NCI-H1105 treated with DMSO at 0.1 percent for 48 hours (cell line): ENCODE measurements at regions not wholly inside any gene's neighbourhood (a gene's known extent, or its start where the extent isn't known, plus 50 kb on each side); places are given as distances from the start of the nearest gene placed in this dataset.
"Not testable (repeated sequence)": the region's sequence is repeated elsewhere in the genome, so short reads cannot be mapped to it uniquely, and the experiment has no call there.

Experiments used
- DNase-seq: peaks from one replicate; lab custom pipeline; 2025; lab: John Stamatoyannopoulos, UW

DNA sequence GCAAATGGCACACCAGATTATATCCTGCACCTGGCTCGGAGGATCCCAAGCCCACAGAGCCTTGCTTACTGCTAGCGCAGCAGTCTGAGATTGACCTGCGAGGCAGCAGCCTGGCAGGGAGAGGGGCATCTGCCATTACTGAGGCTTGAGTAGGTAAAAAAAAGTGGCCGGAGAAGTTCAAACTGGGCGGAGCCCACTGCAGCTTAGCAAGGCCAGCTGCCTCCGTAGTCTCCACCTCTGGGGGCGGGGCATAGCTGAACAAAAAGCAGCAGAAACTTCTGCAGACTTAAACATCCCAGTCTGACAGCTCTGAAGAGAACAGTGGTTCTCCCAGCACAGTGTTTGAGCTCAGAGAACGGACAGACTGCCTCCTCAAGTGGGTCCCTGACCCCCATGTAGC lies 85.4 kb upstream of the TMEM170B start:
- not testable (repeated sequence) for DNase-seq

DNA sequence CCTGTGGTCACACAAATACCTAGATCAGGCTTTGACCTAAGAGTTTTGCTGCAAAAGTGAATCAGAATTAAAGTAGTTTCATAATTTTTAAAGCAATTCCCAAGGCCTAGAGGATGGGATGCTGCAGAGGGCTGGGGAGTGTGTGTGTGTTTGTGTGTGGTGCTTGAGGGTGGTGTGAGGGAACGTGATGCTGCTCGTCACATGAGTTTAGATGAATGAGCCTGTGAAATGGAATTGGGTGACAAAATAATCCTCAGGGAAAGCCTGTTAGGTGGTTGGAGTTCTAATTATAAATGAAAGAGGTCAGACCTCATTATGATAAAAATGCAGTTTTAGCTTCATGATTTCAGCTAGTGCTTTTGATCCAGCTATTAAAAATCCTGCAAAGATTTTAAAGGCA lies 87.5 kb upstream of the TMEM170B start:
- DNase-seq: no peak

GRCh38 chr6:11449408-11449807 lies 88.1 kb upstream of the TMEM170B start:
- DNase-seq: no peak

GRCh38 chr6:11448038-11448437 lies 89.5 kb upstream of the TMEM170B start:
- DNase-seq: no peak

- no peak for DNase-seq
Observed at GRCh38 chr6:11447265-11447664, 90.3 kb upstream of the TMEM170B start.

GRCh38 chr6:11445146-11445545 lies 92.4 kb upstream of the TMEM170B start:
- no peak for DNase-seq

GRCh38 chr6:11443125-11443524 lies 94.4 kb upstream of the TMEM170B start:
- not testable (repeated sequence) for DNase-seq

GRCh38 chr6:11442495-11442894 lies 95.1 kb upstream of the TMEM170B start:
- DNase-seq: no peak

GRCh38 chr6:11439876-11440275 lies 97.7 kb upstream of the TMEM170B start:
- no peak for DNase-seq

DNA sequence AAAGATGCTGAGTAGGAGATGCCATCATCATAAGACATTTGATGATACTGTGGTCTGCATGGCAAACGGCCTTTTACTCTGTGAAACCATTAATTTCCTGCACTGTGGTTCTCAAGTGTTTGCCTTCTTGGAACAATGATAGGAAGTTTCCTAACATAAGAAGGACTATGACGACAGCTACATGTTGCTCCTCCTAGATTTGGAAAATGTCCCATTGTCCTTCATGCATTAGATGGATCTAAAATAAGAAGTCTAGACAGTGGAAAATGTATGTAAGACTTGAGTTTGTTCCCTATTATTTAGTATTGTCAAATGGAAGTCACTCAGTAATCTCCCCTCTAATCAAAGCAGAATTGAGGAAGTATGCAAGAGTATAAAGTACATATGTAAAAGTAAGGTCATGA lies 98.5 kb upstream of the TMEM170B start:
- DNase-seq: no peak

DNA sequence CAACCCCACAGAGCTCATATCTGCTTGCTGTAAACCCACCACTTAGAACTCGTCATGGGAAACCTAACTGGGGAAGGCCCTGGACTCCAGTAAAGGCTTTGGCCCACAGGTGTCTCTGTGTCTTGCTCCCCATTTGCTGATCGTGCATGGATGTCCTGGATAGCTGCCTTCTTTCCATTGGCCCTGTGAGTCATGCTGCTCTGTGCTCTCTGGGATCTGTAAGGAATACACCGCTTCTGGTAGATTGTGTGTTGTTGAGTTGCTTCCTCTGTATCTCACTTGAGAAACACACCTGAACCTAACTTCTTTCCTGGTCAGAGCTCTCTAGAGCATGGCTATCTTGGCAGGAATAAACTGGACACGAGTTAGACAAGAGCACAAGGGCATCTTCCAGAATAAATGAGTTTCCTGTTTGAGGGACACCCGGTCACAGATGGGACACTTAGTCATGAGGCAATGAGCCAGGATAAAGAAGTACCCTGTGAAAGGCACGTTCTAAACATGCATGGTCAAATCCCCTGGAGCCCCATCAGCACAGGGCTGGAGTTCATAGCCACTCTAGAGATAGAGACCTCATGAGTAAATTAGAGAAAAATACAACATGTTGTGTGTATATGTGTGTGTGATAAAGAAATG lies 99.6 kb upstream of the TMEM170B start:
- no peak for DNase-seq

GRCh38 chr6:11436508-11437096 lies 100.9 kb upstream of the TMEM170B start:
- DNase-seq: no peak

DNA sequence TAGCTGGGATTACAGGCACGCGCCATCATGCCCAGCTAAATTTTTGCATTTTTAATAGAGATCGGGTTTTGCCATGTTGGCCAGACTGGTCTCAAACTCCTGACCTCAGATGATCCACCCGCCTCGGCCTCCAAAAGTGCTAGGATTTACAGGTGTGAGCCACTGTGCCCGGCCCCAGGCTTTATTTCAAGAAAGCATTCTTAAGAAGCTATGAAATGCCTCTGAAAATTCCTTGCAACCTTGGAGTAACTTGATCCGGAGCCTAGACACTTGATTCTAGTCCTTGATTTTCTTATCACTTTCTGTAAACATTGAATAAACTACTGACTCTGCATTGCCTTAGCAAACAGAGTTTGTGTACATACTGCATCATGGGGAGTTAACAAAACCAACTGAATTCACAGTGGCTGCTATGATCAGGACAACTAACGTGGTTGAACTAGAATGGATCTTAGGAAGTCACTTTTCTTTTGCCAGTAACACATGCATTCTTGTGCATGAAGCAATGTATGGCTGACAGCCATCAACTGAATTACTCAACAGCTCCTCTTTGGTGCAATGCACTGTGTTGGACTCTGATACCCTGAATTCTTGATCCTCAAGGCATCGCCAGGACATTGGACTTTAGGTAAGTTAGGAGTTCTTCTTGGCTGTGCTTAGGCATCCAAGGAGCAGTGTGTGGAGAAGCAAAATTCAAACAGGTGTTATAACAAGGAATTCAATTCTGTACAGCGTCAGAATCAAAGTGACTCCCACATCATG lies 102.8 kb upstream of the TMEM170B start:
- DNase-seq: no peak

GRCh38 chr6:11433860-11434259 lies 103.7 kb upstream of the TMEM170B start:
- no peak for DNase-seq

- no peak for DNase-seq
Observed at GRCh38 chr6:11432713-11433450, 104.7 kb upstream of the TMEM170B start.

DNA sequence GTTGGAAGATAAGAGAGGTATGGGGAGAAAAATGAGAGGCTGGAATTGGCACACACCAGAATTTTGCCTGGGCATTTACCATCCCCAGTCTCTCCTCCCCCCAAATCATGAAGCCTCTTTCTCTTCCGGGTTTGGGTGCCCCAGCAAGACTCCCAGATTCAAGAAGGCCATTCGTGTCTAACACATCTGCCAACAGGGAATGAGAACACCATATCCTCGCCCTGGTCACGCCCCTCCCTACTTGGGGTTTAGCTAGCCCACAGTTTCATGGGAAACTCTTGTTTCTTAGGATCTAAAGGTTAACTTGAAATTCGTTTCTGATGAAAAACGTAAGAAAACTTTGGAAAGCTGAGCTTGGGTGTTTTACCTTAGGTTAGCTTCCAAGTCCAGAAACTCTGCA lies 105.5 kb upstream of the TMEM170B start:
- DNase-seq: no peak

DNA sequence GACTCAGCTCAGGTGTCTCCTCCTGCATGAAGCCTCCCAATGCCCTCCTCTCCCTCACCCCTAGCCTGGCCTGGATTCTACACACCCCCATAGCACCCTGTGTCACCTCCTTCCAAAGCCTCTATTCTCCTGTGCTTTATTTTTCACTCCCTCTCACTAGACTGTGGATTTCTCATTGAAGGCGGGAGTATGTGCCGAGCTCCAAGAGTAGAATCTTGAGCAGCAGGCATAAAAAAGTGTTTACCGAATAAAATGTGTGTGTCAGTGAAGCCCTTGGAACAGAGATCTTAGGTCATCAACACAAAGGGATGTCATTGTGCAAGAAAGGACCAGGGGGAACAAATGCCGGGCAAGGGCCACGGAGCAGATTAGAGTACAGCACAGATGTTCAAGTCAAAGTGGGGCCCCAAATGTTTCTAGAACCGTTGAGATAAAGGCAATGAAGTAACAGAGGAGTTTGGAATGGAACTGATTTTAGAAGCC lies 106.1 kb upstream of the TMEM170B start:
- no peak for DNase-seq

DNA sequence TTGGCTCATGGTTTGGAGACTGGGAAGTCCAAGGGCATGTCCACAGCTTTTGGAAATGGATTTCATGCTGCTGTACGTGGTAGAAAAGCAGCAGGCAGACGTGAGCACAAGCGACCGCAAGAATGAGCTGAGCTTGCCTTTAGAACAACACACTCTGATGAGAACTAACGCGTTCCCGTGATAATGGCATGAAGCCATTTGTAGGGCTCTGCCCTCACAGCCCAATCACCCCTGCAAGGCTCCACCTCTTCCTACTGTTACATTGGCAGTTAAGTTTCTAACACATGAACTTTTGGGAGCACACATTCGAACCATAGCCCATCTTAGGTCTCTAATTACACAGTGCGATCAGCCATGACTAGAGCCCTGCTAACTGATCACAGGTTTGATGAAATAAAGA lies 107.5 kb upstream of the TMEM170B start:
- no peak for DNase-seq

GRCh38 chr6:11429577-11429976 lies 108.0 kb upstream of the TMEM170B start:
- no peak for DNase-seq

DNA sequence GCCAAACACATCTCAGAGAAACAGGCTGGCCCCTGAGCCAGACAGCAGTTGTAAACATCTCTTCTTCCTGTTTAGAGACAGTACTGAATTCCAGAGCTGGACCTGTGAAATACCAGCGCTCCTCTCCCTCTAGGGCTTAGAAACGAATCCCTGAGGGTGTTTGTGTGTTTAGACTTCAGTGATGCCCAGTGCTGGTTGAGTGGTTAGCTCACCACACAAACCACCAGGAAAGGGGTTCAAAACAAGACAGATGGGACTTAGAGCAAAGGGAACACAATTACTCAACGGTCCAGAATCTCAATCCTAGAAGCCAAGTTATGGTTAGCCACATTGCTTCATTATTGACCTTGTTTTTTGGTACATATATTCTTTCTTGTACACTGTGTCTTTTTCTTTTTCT lies 108.7 kb upstream of the TMEM170B start:
- no peak for DNase-seq

- no peak for DNase-seq
Observed at GRCh38 chr6:11428371-11428770, 109.2 kb upstream of the TMEM170B start.

DNA sequence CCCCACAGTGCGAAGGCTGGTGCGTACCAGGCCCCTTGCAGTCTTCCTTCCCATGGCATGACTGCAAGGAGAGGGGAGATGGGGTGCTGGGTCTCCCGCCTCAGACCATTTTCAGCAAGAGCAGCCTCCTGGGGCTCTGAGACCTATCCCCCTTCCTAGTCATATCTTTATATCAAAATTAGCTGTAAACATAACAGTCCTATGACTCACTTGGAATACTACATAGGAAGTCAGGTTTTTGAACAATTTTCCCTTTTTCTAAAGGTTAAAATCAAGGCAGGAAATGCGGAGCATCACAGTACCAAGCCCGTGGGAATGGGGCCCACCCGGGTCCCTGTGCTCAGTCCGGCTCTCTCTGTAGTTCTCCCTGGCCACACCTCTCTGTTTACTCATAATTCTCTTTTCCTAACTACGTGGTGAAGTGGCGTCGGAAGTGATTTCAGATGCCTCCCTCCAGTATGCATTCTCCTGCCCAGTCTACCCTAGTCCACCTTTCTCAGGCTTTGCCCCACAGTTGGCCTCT lies 109.8 kb upstream of the TMEM170B start:
- no peak for DNase-seq
